ENCODE measurements at regions not wholly inside any gene's neighbourhood (a gene's known extent, or its start where the extent isn't known, plus 50 kb on each side); places are given as distances from the start of the nearest gene placed in this dataset.
"Not testable (repeated sequence)": the region's sequence is repeated elsewhere in the genome, so short reads cannot be mapped to it uniquely, and the experiment has no call there.

GRCh38 chr2:230602562-230603230 lies 109.9 kb upstream of the CAB39 start:
- Histone ChIP-seq H3K9me3 (no peaks in the 10 kb centered on the region), H3K4me1 (no peaks in the 10 kb centered on the region), H3K36me3 (no peaks in the 10 kb centered on the region), H3K27me3 (no peaks in the 10 kb centered on the region), H3K4me3 (no peak overlapping the region), H3K27ac (no peak overlapping the region)
- 51% methylated on average over 7 of the region's 7 CpGs for WGBS
- DNase-seq (ENCODE audit: low spot score in 2 of 2) = no peak
- TF ChIP-seq CTCF (IDR thresholded peaks at IDR 0.05) (no peak), POLR2A (IDR thresholded peaks at IDR 0.05) (no peak), POLR2AphosphoS5 (IDR thresholded peaks at IDR 0.05) (no peak), EP300 (IDR thresholded peaks at IDR 0.05) (no peak)

- H3K36me3 ChIP-seq; H3K27ac ChIP-seq; DNase-seq (ENCODE audit: low spot score in 2 of 2): not testable (repeated sequence)
Measured at GRCh38 chr2:230603317-230603716, 109.3 kb upstream of the CAB39 start.

GRCh38 chr2:230604158-230604557 lies 108.5 kb upstream of the CAB39 start:
- H3K4me1 ChIP-seq; DNase-seq (ENCODE audit: low spot score in 2 of 2); H3K27me3 ChIP-seq; H3K27ac ChIP-seq; H3K9me3 ChIP-seq; H3K4me3 ChIP-seq; H3K36me3 ChIP-seq: not testable (repeated sequence)
- 80% methylated on average over 1 of the region's 3 CpGs for WGBS

More at GRCh38 chr2:230603317-230603716, 109.3 kb upstream of the CAB39 start:
- not testable (repeated sequence) for H3K9me3 ChIP-seq, H3K4me1 ChIP-seq, H3K27me3 ChIP-seq, H3K4me3 ChIP-seq

- H3K4me3 ChIP-seq = no peak overlapping the region
- peaks cover 3% of the 10 kb centered on the region for H3K4me1 ChIP-seq
- no peaks in the 10 kb centered on the region for H3K9me3 ChIP-seq
- no peak for DNase-seq (ENCODE audit: low spot score in 2 of 2)
- H3K36me3 ChIP-seq = no peaks in the 10 kb centered on the region
- H3K27ac ChIP-seq = no peak overlapping the region
- TF ChIP-seq POLR2AphosphoS5 (IDR thresholded peaks at IDR 0.05) (no peak), POLR2A (IDR thresholded peaks at IDR 0.05) (no peak), EP300 (IDR thresholded peaks at IDR 0.05) (no peak), CTCF (IDR thresholded peaks at IDR 0.05) (no peak)
- H3K27me3 ChIP-seq = no peaks in the 10 kb centered on the region
- WGBS = 98% methylated on average over 7 of the region's 7 CpGs
Measured at GRCh38 chr2:230614040-230614439, 98.6 kb upstream of the CAB39 start.

- TF ChIP-seq POLR2AphosphoS5 (IDR thresholded peaks at IDR 0.05) = no peak
- 30% methylated on average over 6 of the region's 6 CpGs for WGBS
- no peak overlapping the region for H3K27ac ChIP-seq
- no peak overlapping the region for H3K4me3 ChIP-seq
- DNase-seq (ENCODE audit: low spot score in 2 of 2) = no peak
- H3K9me3 ChIP-seq = no peaks in the 10 kb centered on the region
- no peaks in the 10 kb centered on the region for H3K36me3 ChIP-seq
- no peaks in the 10 kb centered on the region for H3K27me3 ChIP-seq
- H3K4me1 ChIP-seq = peaks cover 3% of the 10 kb centered on the region
Measured at GRCh38 chr2:230614913-230615332, 97.7 kb upstream of the CAB39 start.

GRCh38 chr2:230617256-230617706 lies 95.4 kb upstream of the CAB39 start:
- not testable (repeated sequence) for H3K36me3 ChIP-seq; H3K4me1 ChIP-seq; H3K27me3 ChIP-seq; DNase-seq (ENCODE audit: low spot score in 2 of 2); H3K27ac ChIP-seq; H3K9me3 ChIP-seq; H3K4me3 ChIP-seq
- WGBS = 32% methylated on average over 11 of the region's 11 CpGs

- Histone ChIP-seq H3K9me3 (no peaks in the 10 kb centered on the region), H3K36me3 (no peaks in the 10 kb centered on the region), H3K4me3 (no peak overlapping the region), H3K27me3 (no peaks in the 10 kb centered on the region), H3K27ac (no peak overlapping the region), H3K4me1 (no peaks in the 10 kb centered on the region)
- DNase-seq (ENCODE audit: low spot score in 2 of 2) = no peak
- WGBS = 73% methylated on average over 6 of the region's 8 CpGs
- TF ChIP-seq POLR2A (IDR thresholded peaks at IDR 0.05) (no peak), POLR2AphosphoS5 (IDR thresholded peaks at IDR 0.05) (no peak), EP300 (IDR thresholded peaks at IDR 0.05) (no peak), CTCF (IDR thresholded peaks at IDR 0.05) (no peak)
Measured at GRCh38 chr2:230619491-230619890, 93.2 kb upstream of the CAB39 start.

GRCh38 chr2:230625220-230625619 lies 87.4 kb upstream of the CAB39 start:
- not testable (repeated sequence) for H3K4me3 ChIP-seq; H3K4me1 ChIP-seq; H3K27me3 ChIP-seq; H3K9me3 ChIP-seq; H3K27ac ChIP-seq; H3K36me3 ChIP-seq; DNase-seq (ENCODE audit: low spot score in 2 of 2)
- 69% methylated on average over 4 of the region's 4 CpGs for WGBS

GRCh38 chr2:230627091-230627490 lies 85.6 kb upstream of the CAB39 start:
- WGBS = 96% methylated on average over 4 of the region's 4 CpGs
- not testable (repeated sequence) for DNase-seq (ENCODE audit: low spot score in 2 of 2); H3K4me1 ChIP-seq; H3K4me3 ChIP-seq; H3K36me3 ChIP-seq; H3K27ac ChIP-seq; H3K9me3 ChIP-seq; H3K27me3 ChIP-seq

All from suprapubic skin (tissue), 4 donors.